AG08395 (cell line): ENCODE measurements at regions not wholly inside any gene's neighbourhood (a gene's known extent, or its start where the extent isn't known, plus 50 kb on each side); places are given as distances from the start of the nearest gene placed in this dataset.
A peak's percentile ranks its signal among the peaks of the same experiment; 100 is the strongest.

ENCODE experiments used
- DNase-seq: peaks from one replicate; pipeline ENCODE4 v3.0.0; 2012; ENCODE audit warnings: mixed read lengths, low spot score

DNA sequence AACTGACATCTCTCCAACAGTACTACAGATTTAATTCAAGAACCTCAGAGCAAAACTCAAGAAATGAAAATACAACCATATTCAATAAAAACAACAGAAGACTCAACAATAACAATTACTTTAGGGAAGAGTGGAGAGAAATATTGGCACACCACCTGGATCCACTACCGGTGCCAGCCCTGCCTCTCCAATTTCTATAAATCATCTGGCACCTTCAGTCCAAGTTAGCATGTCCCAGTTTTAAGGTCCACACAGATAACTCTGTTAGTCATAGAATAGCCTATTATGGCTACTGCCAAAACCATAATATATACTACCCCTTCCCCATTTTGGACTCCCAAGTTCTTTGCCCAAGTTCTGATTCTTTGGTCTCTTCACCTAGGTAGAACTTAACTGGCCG lies 69.9 kb upstream of the PSMA6 start:
- DNase-seq: no peak

DNA sequence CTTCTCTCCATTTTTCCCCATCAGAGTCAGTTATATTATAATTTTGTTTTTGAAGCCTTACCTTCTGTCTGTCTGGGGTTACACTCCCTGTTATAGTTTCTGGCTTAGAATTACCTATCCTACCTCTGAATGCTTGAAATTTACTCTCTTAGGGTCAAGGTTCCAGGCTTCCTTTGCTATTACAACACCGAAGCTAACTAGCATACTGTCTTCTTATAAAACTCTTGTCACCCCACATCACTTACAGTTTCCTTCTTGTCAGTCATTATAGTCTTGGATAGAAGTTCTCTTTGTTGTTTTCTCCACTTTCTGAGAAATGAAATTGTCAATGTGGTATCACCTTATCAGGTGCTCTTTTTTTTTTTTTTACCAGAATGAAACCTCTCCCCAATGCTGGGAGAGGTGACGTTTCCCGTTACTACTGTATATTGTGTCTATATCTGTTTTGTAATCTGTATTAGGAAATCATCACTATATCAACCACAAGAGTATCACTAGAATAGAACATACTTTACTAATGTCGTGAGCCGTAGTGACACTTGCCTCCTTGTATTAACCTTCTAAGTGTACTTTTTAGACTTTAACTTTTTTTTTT lies 69.2 kb upstream of the PSMA6 start:
- DNase-seq: no peak

DNA sequence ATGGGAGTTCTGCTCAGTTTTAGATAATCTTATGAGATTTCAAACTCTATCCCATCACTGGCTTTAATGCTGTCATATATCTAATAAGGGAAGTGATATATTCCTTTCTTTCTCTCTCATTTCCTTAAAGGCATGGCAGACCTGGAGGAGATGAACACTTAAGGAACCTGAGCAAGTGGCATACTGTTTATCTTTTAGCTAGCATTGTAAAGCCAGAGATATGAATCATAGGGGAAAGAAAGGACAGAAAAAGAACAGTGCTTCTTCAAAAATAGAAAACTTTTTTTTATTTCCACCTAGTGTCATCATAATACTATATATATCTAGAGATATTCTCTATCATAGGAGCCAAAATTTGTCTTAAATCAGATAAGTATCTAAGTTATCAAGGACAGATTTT lies 68.3 kb upstream of the PSMA6 start:
- no peak for DNase-seq

DNA sequence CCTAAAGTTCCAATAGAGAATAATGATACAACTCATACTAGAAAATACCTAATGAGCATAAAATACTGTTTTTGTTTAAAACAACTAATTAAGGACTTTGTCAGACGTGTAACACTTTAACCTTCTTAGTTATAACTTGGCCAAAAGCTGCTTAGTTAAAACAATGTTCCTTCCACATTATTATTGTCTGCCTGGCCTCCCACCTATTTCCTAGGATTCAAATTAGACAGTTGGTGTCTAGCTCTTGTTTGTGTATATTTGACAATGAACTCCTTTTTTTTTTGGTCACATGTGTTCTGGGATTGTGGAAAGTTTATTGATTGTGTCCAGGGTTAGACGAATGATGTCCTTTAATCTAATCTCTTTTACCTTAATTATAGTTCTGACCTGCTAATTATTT lies 67.6 kb upstream of the PSMA6 start:
- no peak for DNase-seq

DNA sequence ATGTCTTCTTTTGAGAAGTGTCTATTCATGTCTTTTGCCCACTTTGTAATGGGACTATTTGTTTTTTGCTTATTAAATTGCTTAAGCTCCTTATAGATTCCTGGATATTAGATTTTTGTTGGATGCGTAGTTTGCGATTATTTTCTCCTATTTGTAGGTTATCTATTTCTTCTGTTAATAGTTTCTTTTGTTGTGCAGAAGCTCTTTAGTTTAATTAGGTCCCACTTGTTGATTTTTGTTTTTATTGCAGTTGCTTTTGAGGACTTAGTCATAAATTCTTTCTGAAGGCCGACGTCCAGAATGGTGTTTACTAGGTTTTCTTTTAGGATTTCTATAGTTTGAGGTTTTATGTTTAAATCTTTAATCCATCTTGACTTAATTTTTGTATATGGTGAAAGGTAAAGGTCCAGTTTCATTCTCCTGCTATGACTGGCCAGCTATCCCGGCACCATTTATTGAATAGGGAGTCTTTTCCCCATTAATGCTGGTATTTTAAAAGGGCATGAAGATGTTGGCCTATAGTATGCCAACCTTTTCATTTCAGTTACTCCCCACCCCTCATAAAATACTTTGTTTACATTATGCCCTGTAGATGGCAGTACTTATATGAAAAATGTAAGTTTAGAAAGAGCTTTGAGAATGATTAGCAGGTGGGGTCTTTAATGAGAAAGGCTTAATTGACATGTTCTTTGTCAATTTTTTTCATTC lies 62.9 kb upstream of the PSMA6 start:
- DNase-seq: no peak

DNA sequence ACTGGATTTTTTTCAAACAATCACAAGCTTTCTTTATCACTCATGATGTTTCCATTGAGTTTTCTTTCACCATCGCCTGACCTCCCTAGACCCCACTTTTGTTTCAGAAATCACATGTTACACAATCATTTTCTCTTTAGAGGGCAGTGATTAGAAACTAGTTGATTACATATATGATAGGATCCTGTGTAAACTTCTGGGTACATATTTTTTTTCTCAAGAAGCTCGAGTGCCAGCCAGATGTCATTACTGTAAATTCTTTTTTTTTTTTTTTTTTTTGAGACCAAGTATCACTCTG lies 62.4 kb upstream of the PSMA6 start:
- no peak for DNase-seq

DNA sequence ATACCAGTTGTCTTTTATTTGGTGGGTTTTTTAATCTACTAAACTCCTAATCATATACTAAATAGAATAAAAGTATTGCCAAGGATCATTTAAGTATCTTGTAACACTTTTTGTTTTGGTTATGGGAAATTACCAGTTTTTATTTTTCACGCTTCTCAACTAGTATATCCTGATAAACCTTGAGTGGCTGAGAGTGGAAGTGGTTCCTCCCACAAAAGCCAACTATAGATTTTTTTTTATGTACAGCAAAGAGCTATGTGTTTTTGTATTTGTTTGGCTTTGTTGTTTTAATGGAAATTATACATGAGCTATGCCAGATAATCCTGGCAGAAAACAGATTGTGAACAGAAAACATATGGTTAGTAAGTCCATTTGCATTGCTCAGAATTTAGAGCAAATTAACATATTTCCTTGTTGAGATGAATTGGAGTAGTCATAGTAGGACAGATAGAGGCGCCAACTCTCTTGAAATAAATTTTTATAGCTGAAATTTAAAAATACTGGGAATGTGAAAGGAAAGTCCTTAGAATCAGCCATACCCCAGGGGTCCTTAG lies 60.9 kb upstream of the PSMA6 start:
- no peak for DNase-seq

DNA sequence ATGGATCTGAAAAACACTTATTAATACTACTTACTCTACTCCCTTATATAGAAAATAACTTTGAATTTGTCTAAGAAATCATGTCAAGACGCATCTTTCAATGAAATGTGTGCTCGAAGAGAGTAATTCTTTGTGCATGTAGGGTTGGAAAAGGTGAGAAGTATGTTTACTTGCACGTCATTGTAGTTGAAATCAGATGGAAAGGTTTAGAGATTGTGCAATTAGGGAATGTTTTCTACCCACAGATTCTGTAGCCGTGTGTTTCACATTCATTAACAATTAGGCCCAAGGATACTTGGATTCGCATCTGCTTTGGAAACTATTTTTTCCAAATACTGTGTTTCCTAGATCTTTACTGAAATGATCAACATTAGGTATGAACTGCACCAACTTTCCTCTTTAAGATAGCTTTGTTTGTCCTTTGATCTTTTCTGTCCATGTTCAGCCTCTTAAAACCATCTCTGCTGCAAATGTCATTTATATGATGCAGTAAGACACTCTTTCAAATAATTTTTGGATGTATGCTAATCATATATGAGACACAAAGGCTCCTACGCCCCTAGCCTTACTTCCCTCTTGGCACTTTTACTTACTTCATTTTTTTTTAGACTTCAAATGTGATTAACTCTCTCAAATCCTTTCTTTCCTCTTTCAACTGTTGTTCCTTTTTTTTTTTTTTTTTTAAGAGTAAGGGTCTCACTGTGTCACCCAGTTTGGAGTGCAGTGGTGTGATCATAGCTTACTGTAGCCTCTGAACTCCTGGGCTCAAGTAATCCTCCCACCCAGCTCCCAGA lies 58.0 kb upstream of the PSMA6 start:
- DNase-seq: peak; percentile 44

DNA sequence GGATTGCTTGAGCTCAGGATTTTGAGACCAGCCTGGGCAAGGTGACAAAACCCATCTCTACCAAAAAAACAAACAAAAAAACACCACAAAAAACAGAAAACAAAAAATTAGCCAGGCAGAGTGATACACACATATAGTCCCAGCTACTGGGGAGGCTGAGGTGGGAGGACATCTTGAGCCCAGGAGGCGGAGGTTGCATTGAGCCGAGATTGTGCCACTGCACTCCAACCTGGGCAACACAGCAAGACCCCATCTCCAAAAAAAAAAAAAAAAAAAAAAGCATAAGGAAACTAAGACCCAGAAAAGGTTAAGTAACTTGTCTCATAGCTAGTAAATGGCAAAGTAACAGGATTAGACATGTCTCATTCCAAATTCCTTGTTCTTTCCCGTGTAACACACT lies 56.3 kb upstream of the PSMA6 start:
- no peak for DNase-seq

DNA sequence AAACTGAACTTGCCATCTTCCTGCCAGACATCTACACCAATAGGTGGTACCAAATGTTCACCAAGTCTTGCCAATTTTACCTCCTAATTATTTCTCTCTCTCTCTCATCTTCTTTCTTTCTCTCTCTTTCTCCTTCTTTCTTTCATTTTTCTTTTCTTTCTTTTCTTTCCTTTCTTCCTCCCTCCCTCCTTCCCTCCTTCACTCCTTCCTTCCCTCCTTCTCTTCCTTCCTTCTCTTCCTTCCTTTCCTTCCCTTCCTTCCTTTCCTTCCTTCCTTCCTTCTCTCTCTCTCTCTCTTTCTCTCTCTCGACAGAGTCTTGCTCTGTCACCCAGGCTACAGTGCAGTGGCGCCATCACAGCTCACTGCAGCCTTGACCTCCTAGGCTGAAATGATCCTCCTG lies 55.4 kb upstream of the PSMA6 start:
- DNase-seq: no peak

DNA sequence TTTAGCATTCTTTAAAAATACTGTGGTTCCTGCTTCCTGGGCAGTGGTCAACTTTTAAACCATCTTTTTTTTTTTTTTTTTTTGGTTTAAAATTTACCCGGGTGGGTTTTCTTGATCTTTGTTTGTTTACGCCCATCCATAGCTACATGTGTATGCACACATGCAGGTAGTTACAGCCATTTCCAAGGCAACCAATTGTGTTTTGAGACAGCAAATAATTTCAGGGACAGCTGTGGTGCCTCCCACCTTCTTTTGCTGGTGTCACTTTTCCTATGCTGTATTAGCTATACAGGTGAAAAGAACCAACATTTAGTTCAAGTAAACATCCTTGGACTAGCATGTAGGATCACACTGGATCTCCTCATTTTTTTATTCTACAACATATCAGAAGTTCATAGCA lies 52.0 kb upstream of the PSMA6 start:
- no peak for DNase-seq
